Activated CD8-positive, alpha-beta T cell treated with anti-CD3 and anti-CD28 coated beads, Interleukin-2, amount 10 ng/mL, durations not matched to agents 7 days and 5 days (primary cell): ENCODE measurements at regions not wholly inside any gene's neighbourhood (a gene's known extent, or its start where the extent isn't known, plus 50 kb on each side); places are given as distances from the start of the nearest gene placed in this dataset.
"Not testable (repeated sequence)": the region's sequence is repeated elsewhere in the genome, so short reads cannot be mapped to it uniquely, and the experiment has no call there.

ENCODE experiments used
- ATAC-seq: fragments of 150-1000 bp; cut with Tn5 transposase; one replicate; pipeline ENCODE4 v1.10.0; 2021; ENCODE audit warnings: moderate library complexity
- CTCF ChIA-PET: fragments of 350-600 bp; sonication (Branson Sonifier 250); formaldehyde crosslinking; loops from one replicate; lab custom pipeline; 2021; ENCODE audit warnings: antibody characterized with exemption; lab: Charles Lee
- POLR2A ChIA-PET: fragments of 350-600 bp; sonication (Branson Sonifier 250); formaldehyde crosslinking; loops from one replicate; lab custom pipeline; 2021; ENCODE audit warnings: antibody characterized with exemption; lab: Charles Lee
- DNase-seq: peaks from one replicate; pipeline ENCODE4 v3.0.0-alpha.2; 2020
- H3K27ac Mint-ChIP-seq: one replicate; pipeline ENCODE4 v1.8.0; 2021; ENCODE audit warnings: mild to moderate bottlenecking, mixed read lengths
- H3K27me3 Mint-ChIP-seq: one replicate; pipeline ENCODE4 v1.8.0; 2021; ENCODE audit warnings: low read depth, mixed read lengths
- H3K36me3 Mint-ChIP-seq: one replicate; pipeline ENCODE4 v1.8.0; 2021; ENCODE audit warnings: low read depth, mixed read lengths
- H3K4me1 Mint-ChIP-seq: one replicate; pipeline ENCODE4 v1.8.0; 2021; ENCODE audit warnings: low read depth, mixed read lengths
- H3K4me3 Mint-ChIP-seq: one replicate; pipeline ENCODE4 v1.8.0; 2021; ENCODE audit warnings: mild to moderate bottlenecking, mixed read lengths
- H3K9me3 Mint-ChIP-seq: one replicate; pipeline ENCODE4 v1.8.0; 2022; ENCODE audit warnings: mixed read lengths; ENCODE audit not compliant: insufficient read depth

DNA sequence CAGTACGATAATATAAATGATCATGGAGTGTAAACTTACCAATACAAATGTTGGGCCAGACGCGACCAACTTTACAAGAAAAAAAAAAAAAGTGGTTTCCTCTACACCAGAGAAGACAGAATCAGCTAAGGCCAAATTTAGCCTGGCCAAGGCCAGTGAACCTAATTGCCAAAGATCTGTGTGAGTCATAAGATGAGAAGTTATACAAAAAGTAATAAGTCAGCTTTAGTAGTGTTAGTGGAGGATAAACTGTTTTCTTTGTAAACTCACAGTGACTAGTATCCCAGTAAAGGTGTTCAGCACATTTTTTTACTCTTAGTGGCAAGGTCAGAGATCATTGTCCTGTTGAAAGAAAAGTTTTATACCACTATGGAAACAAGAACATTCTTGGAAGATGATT, 531.4 kb upstream of the TECRL start:
- H3K4me1 Mint-ChIP-seq = no peaks in the 10 kb centered on the region
- H3K9me3 Mint-ChIP-seq = no peaks in the 10 kb centered on the region
- no peak overlapping the region for H3K27ac Mint-ChIP-seq
- no peak for DNase-seq
- H3K36me3 Mint-ChIP-seq = no peaks in the 10 kb centered on the region
- ChIA-PET POLR2A (no interaction called here), CTCF (no interaction called here)
- no peaks in the 10 kb centered on the region for H3K27me3 Mint-ChIP-seq
- no peak overlapping the region for H3K4me3 Mint-ChIP-seq
- no peak for ATAC-seq

DNA sequence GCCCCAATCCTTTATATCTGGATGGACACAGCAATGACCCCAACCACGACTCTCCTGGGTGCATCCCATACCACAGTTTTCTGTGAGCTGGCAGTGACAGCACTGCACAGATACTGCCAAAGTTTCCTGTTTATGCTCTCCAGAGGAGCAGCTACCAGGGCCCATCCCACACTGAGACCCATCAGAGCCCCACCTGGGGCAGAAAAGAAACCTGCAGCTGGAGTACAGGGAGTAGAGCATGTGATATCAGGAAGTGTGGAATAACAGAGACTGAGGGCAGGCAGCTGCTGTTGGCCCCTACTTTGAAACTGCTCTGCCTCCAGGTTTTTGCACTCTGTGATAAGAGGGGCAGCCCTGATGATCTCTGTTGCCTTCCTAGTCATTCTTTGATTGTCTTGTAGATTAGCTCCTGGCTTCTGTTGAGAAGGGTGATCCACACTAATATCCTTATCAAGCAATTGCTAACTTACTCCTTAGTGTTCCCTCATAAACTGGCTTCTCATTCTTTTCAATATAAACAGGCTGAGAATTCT, 526.3 kb upstream of the TECRL start:
- Mint-ChIP-seq H3K27ac (no peak overlapping the region), H3K36me3 (no peaks in the 10 kb centered on the region), H3K4me1 (no peaks in the 10 kb centered on the region), H3K9me3 (no peaks in the 10 kb centered on the region), H3K27me3 (no peaks in the 10 kb centered on the region), H3K4me3 (no peak overlapping the region)
- ChIA-PET POLR2A (no interaction called here), CTCF (no interaction called here)
- no peak for ATAC-seq
- DNase-seq = no peak

DNA sequence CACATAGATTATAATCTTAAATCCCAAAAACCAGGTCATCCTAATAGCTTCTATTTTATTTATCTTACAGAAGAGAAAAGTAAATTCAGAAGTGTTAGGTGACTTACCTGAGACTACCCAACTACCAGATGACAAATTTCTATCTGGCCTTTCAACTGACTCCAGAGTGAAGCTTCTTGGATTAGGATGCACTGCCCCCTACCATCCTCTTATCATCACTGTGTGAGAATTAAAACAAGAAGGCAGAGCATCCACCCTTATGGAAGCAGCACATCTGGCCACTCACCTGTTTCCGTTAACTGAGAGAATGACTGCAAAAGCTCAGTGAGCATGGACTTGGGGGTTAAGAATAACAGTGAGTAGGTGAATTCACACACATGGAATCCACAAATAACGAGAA, 502.6 kb upstream of the TECRL start:
- H3K27ac Mint-ChIP-seq = no peak overlapping the region
- DNase-seq = no peak
- H3K36me3 Mint-ChIP-seq = no peaks in the 10 kb centered on the region
- ChIA-PET CTCF (no interaction called here), POLR2A (no interaction called here)
- no peak overlapping the region for H3K4me3 Mint-ChIP-seq
- ATAC-seq = no peak
- no peaks in the 10 kb centered on the region for H3K4me1 Mint-ChIP-seq
- no peaks in the 10 kb centered on the region for H3K27me3 Mint-ChIP-seq
- H3K9me3 Mint-ChIP-seq = no peaks in the 10 kb centered on the region

DNA sequence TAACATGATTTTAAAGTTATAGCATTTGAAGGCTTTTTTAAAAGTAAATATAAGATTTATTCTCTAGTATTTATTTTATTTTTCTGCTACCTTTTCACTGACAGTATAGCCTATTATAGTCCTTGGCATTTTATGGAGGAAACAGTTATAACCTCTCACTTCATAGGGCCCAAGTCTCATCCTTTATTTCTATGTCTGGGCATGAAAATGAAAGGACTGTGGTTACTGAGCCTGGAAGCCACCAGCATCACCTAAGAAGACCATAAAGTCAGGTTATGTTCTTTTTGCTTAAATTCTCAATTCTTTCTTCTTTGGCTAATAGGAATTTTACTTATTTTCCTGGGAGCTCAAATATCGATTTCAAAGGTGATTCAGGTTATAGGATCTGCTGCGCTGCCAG, 494.7 kb upstream of the TECRL start:
- Mint-ChIP-seq H3K27ac (no peak overlapping the region), H3K4me1 (no peaks in the 10 kb centered on the region), H3K27me3 (no peaks in the 10 kb centered on the region), H3K4me3 (no peak overlapping the region), H3K36me3 (no peaks in the 10 kb centered on the region), H3K9me3 (no peaks in the 10 kb centered on the region)
- ChIA-PET CTCF (no interaction called here), POLR2A (no interaction called here)
- no peak for ATAC-seq
- DNase-seq = no peak

DNA sequence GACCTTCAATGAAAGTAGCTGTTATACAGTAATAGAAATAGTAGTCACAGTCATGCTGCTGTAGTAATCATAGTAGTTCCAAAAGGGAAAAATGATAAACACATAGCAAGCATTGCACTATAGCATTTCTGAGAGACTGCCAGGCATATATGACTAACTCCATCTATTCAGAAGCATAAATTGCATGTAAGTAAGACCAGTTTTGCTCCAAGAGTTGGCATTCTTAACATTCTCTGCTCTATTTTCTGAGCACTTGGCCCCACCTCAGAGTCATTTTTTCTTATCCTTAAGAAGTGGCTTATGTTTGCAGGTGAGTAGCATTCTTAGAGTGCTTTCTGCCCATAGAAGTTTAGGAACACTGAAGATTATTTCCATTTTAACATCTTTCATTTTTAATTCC, 490.3 kb upstream of the TECRL start:
- DNase-seq (no peak), ATAC-seq (no peak)
- Mint-ChIP-seq H3K4me1 (no peaks in the 10 kb centered on the region), H3K4me3 (no peak overlapping the region), H3K27ac (no peak overlapping the region), H3K27me3 (no peaks in the 10 kb centered on the region), H3K9me3 (no peaks in the 10 kb centered on the region), H3K36me3 (no peaks in the 10 kb centered on the region)
- POLR2A ChIA-PET = no interaction called here
- CTCF ChIA-PET = no interaction called here

DNA sequence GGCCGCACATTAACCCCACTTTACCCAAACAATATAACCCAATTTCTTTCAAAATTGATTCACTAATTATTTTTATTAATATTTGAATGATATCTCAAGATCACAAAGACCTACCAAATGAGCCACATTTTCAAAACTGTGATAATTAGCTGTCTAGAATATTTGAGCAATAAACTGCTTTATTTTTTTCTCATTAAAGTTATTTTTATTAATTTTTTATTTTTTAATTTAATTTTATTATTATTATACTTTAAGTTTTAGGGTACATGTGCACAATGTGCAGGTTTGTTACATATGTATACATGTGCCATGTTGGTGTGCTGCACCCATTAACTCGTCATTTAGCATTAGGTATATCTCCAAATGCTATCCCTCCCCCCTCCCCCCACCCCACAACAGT, 489.8 kb upstream of the TECRL start:
- ATAC-seq, H3K27ac Mint-ChIP-seq, H3K4me3 Mint-ChIP-seq, H3K4me1 Mint-ChIP-seq, H3K9me3 Mint-ChIP-seq, CTCF ChIA-PET, DNase-seq, H3K36me3 Mint-ChIP-seq, POLR2A ChIA-PET, H3K27me3 Mint-ChIP-seq: not testable (repeated sequence)

DNA sequence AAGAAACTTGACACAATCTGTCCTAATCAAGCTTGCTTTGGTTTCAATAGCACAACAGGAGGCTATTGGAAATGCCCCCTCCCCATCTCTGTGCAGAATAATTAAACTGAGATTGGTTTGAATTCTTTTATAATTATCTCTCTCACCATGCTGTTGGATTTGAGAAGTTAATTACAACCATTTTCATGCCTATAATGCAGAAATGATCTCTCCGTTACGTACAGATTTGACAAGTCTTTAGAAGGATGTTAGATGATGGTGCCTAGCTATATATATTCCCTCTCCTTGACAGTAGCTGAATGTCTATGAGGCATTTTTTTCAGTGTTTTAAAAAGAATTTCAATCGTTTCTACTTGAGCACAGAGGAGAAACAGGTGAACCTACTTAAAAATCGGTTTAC, 488.4 kb upstream of the TECRL start:
- DNase-seq = no peak
- no peak overlapping the region for H3K27ac Mint-ChIP-seq

DNA sequence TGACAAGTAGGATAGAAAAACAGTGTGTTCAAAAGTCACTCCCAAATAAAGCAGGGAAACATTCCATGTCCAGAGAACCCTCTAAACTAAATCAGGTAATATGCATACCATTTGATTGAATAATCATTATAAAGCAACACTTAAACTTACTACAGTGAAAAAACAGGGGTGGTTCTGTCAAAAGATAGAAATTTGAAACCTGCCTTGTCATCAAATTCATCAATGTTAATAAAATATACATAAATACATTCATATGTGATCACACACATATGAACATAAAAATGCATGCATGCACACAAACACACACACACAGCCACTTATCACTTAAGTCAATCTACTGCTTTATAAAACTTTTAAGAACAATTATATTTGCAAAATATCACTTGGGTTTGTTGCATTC, 485.8 kb upstream of the TECRL start:
- Mint-ChIP-seq H3K9me3 (no peaks in the 10 kb centered on the region), H3K4me3 (no peak overlapping the region), H3K27me3 (no peaks in the 10 kb centered on the region), H3K4me1 (no peaks in the 10 kb centered on the region), H3K27ac (no peak overlapping the region), H3K36me3 (no peaks in the 10 kb centered on the region)
- ChIA-PET POLR2A (no interaction called here), CTCF (no interaction called here)
- ATAC-seq (no peak), DNase-seq (no peak)

More for the DNA sequence above, 488.4 kb upstream of the TECRL start:
- no peaks in the 10 kb centered on the region for H3K36me3 Mint-ChIP-seq
- no peaks in the 10 kb centered on the region for H3K9me3 Mint-ChIP-seq
- POLR2A ChIA-PET = no interaction called here
- H3K4me1 Mint-ChIP-seq = no peaks in the 10 kb centered on the region
- no peak for ATAC-seq
- no peak overlapping the region for H3K4me3 Mint-ChIP-seq
- CTCF ChIA-PET = no interaction called here
- no peaks in the 10 kb centered on the region for H3K27me3 Mint-ChIP-seq

DNA sequence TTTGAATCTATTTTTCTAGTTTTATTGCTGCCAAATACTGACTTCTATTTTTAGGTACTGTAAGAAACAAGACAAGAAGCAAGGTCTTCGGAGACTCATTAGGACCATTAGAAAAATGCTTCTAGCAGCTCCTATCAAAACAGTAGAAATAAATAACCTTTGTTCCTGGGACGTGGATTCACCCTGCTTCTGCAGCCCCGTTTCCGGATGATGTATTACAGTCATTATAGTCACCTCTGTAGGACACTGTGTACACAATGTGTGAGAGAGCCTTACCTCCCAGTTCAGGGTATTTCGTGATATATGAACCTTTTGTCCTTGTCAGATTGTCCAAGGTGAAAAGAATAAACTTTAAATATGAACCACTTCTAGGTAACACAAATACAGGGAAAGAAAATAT, 484.0 kb upstream of the TECRL start:
- ChIA-PET CTCF (no interaction called here), POLR2A (no interaction called here)
- H3K36me3 Mint-ChIP-seq = no peaks in the 10 kb centered on the region
- H3K4me3 Mint-ChIP-seq = no peak overlapping the region
- H3K9me3 Mint-ChIP-seq = no peaks in the 10 kb centered on the region
- DNase-seq = no peak
- ATAC-seq = no peak
- no peak overlapping the region for H3K27ac Mint-ChIP-seq
- no peaks in the 10 kb centered on the region for H3K27me3 Mint-ChIP-seq
- H3K4me1 Mint-ChIP-seq = no peaks in the 10 kb centered on the region

DNA sequence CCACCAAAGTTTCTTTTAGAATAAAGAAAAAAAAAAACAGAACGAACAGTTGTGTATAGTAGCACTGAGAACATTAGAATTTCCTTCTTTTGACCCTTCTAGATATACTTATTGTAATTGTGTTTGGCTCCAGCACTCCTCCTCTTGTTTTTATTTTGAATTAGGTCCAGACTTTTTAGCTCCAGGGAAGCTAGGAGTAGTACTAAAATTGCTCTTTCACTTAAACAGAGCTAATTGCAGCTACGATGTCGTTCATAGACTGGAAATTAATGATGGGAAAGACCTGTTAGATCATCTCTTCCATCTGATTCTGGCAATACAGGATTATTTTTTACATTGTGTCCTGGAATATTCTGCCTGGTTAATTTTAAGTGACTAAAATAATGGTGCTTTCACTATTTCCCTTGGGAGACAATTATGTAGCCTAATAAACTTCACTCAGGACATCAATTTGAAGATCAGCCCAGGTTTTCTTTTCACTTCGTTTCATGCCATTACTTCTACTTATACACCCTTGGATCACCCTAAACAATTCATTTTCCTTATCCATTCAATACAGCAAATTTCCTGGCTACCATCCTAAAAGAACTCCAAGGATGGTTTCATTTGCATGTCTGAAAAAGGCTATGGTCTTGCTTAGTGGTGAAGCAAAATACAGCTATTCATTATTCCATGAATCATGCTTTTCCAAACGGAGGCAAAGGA, 480.8 kb upstream of the TECRL start:
- H3K27ac Mint-ChIP-seq = no peak overlapping the region
- H3K4me3 Mint-ChIP-seq = no peak overlapping the region
- H3K4me1 Mint-ChIP-seq = no peaks in the 10 kb centered on the region
- ATAC-seq (no peak), DNase-seq (no peak)
- peaks cover 10% of the 10 kb centered on the region for H3K9me3 Mint-ChIP-seq
- POLR2A ChIA-PET = no interaction called here
- CTCF ChIA-PET = no interaction called here
- H3K27me3 Mint-ChIP-seq = no peaks in the 10 kb centered on the region
- no peaks in the 10 kb centered on the region for H3K36me3 Mint-ChIP-seq

DNA sequence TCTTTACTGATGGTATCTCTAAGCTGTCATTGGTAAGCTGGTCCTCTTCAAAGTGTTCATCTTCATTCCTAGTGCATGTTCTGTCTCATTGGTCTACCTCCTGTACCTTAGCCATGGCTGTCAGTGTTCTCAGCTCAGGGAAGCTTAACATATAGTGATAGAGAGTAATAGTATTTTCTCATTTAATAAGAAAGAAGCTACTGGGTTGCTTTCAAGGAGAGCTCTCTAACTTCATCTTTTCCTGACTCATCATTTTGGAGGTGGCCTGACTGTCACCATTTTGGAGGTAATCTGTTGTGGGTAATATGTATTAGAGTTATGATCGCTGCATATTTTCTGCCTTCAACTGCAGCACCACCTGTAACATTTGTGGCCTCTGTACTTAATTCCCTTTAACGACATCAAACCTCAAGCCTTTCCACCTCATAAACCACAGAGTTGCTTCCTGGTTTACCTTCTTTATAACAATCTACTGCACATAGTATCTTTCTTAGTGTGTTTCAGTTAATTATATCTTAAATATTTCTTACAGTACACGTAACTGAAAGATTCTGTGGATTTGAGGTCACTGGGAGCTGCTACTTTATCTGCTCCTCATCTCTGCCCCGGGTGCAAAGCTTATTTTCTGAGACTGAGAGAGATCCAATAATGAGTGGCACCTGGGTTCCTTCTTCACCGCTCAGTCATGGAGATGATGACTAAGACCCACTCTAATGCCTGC, 474.0 kb upstream of the TECRL start:
- peak overlapping the region; percentile 78 for H3K27ac Mint-ChIP-seq
- POLR2A ChIA-PET = no interaction called here
- peak overlapping the region; percentile 34 for H3K4me3 Mint-ChIP-seq
- ATAC-seq (peak; percentile 60), DNase-seq (peak; percentile 20)
- CTCF ChIA-PET = no interaction called here
- H3K9me3 Mint-ChIP-seq = peaks cover 13% of the 10 kb centered on the region
- no peaks in the 10 kb centered on the region for H3K36me3 Mint-ChIP-seq
- peaks cover 17% of the 10 kb centered on the region for H3K4me1 Mint-ChIP-seq
- H3K27me3 Mint-ChIP-seq = no peaks in the 10 kb centered on the region

DNA sequence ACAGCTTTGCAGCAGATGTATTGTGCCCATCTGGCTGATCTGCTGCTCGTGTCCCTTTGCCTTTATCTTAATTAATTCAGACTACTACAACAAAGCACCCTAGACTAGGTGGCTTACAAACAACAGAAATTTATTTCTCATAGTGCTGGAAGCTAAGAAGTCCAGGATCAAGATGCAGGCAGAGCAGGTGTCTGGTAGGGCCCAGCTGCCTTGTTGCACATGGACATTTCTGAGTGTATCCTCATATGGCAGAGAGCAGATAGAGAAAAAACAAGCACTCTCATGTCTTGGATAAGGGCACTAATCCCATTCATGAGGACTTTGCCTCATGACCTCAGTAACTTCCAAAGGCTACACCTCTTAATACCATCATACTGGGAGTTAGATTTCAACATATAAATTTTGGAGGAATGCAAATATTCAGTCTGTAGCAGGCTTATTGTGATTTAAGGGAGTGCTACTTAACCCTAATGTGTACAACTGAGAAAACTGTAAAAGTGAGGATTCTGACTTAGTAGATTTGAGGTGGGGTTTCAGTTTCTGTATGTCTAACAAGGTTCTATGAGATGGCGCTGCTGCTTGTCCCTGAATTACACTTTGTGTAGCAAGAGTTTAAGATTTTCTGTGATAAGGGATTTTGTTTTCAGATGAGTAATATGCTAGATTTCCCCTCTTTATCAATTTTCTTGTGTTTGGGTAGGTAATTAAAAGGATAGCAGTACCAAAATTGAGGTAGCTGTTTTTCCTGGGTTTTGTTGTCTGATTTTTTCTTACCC, 473.2 kb upstream of the TECRL start:
- H3K27me3 Mint-ChIP-seq = no peaks in the 10 kb centered on the region
- DNase-seq (no peak), ATAC-seq (no peak)
- peak overlapping the region; percentile 34 for H3K4me3 Mint-ChIP-seq
- H3K36me3 Mint-ChIP-seq = no peaks in the 10 kb centered on the region
- ChIA-PET CTCF (no interaction called here), POLR2A (no interaction called here)
- H3K27ac Mint-ChIP-seq = peak overlapping the region; percentile 78
- H3K9me3 Mint-ChIP-seq = peaks cover 9% of the 10 kb centered on the region
- H3K4me1 Mint-ChIP-seq = peaks cover 17% of the 10 kb centered on the region
